ENCODE measurements at regions not wholly inside any gene's neighbourhood (a gene's known extent, or its start where the extent isn't known, plus 50 kb on each side); places are given as distances from the start of the nearest gene placed in this dataset.

DNA sequence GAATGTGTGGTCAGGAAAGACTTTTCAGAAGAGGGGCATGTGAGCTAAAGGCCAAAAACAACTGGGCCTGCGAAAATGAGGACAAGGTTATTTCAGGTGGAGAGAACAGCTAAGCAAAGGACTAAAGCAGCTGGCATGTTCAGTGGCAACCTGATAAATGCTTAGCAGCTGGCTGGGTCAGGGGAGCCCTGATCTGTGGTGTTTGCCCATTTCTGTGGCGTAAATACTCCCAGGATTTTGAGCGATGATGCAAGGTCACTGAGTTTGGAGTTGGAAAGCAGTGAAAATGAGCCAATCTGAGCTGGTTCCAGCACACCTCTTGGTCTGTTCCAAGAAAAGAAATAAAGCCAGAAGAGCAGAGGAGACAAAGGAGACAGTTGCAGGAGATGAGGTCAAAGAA lies 704.3 kb downstream of the UQCRFS1 start:
- POLR2A ChIA-PET (ENCODE audit: unreplicated experiment) = no interaction called here
- Histone ChIP-seq H3K36me3 (ENCODE audit: low read depth) (no peaks in the 10 kb centered on the region), H3K27ac (no peak overlapping the region), H4K20me1 (ENCODE audit: insufficient read depth) (no peaks in the 10 kb centered on the region), H3K4me2 (no peak overlapping the region), H3K9me3 (ENCODE audit: insufficient read depth, low read depth) (no peaks in the 10 kb centered on the region), H3K9me2 (ENCODE audit: insufficient read depth) (no peaks in the 10 kb centered on the region), H3K4me3 (no peak overlapping the region), H3K79me2 (ENCODE audit: low read depth) (no peaks in the 10 kb centered on the region), H3K27me3 (ENCODE audit: insufficient read depth, low read depth) (peaks cover 33% of the 10 kb centered on the region; the same call in 1 of the 2 replicates), H2AFZ (no peak overlapping the region), H3F3A (ENCODE audit: insufficient read depth, low read depth) (no peaks in the 10 kb centered on the region), H3K4me1 (replicated peaks; ENCODE audit: insufficient read depth) (no peaks in the 10 kb centered on the region)
- no TSS peak for BruUV-seq (replicated peaks)
- CTCF ChIA-PET = no interaction called here
- TF ChIP-seq, protein P1, sequence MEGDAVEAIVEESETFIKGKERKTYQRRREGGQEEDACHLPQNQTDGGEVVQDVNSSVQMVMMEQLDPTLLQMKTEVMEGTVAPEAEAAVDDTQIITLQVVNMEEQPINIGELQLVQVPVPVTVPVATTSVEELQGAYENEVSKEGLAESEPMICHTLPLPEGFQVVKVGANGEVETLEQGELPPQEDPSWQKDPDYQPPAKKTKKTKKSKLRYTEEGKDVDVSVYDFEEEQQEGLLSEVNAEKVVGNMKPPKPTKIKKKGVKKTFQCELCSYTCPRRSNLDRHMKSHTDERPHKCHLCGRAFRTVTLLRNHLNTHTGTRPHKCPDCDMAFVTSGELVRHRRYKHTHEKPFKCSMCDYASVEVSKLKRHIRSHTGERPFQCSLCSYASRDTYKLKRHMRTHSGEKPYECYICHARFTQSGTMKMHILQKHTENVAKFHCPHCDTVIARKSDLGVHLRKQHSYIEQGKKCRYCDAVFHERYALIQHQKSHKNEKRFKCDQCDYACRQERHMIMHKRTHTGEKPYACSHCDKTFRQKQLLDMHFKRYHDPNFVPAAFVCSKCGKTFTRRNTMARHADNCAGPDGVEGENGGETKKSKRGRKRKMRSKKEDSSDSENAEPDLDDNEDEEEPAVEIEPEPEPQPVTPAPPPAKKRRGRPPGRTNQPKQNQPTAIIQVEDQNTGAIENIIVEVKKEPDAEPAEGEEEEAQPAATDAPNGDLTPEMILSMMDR (conservative IDR thresholded peaks at IDR 0.05) = no peak
- no peak for TF ChIP-seq EZH2 (IDR thresholded peaks at IDR 0.05; ENCODE audit: low read depth)
- DNase-seq = no peak
- intact Hi-C loops (cut with micrococcal nuclease; ENCODE audit: unreplicated experiment) = no loop called here

DNA sequence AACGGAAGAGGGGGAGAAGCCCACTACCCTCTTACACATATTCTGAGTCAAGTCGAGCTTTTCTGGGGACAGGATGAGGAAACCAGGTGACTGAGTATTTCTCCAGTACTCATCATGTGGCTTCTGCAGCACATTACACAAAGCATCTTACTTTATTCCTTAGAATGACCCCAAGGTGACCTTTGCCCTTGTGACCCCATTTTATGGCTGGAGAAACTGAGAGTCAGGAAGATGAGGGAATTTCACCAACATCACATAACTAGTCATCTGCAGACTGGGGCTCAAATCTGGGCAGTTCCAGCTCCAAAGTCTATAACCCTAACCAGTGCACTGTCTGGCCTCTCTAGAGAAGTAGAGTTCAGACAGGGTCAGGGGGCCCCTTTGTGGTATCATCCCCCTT lies 707.0 kb downstream of the UQCRFS1 start:
- intact Hi-C loops (cut with micrococcal nuclease; ENCODE audit: unreplicated experiment) = no loop called here
- no peaks in the 10 kb centered on the region for H3K4me1 ChIP-seq (replicated peaks; ENCODE audit: insufficient read depth)
- H3F3A ChIP-seq (ENCODE audit: insufficient read depth, low read depth) = no peaks in the 10 kb centered on the region
- H3K27me3 ChIP-seq (ENCODE audit: insufficient read depth, low read depth) = peaks cover 44% of the 10 kb centered on the region
- no peaks in the 10 kb centered on the region for H3K79me2 ChIP-seq (ENCODE audit: low read depth)
- ChIA-PET CTCF (no interaction called here), POLR2A (ENCODE audit: unreplicated experiment) (no interaction called here)
- no peaks in the 10 kb centered on the region for H3K36me3 ChIP-seq (ENCODE audit: low read depth)
- TF ChIP-seq, protein P1 (conservative IDR thresholded peaks at IDR 0.05) = no peak
- no peak for TF ChIP-seq EZH2 (IDR thresholded peaks at IDR 0.05; ENCODE audit: low read depth)
- H3K4me3 ChIP-seq = no peak overlapping the region
- H3K9me2 ChIP-seq (ENCODE audit: insufficient read depth) = no peaks in the 10 kb centered on the region
- H3K9me3 ChIP-seq (ENCODE audit: insufficient read depth, low read depth) = no peaks in the 10 kb centered on the region
- no TSS peak for BruUV-seq (replicated peaks)
- no peak overlapping the region for H3K27ac ChIP-seq
- DNase-seq = no peak
- H4K20me1 ChIP-seq (ENCODE audit: insufficient read depth) = no peaks in the 10 kb centered on the region
- no peak overlapping the region for H2AFZ ChIP-seq
- H3K4me2 ChIP-seq = no peak overlapping the region

DNA sequence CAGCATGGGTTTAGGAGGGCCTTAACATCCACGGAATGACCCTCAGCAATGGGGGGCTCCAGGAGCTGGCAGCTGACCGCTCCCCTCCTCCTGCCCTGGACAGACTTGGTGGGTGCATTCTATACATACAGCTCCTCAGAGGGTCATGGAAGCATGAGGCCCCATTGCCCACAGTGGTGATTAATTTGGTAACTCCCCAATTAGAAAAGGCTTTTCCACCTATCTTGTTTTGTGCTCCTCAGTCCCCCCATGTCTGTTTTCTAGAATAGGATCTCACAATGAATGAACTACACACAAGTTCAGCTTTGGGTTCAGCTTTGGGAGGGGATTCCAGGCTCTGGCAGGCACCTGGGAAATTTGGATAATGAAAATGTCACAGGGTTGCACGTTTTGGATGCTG lies 707.8 kb downstream of the UQCRFS1 start:
- intact Hi-C loops (cut with micrococcal nuclease; ENCODE audit: unreplicated experiment) = no loop called here
- Histone ChIP-seq H3K9me2 (ENCODE audit: insufficient read depth) (no peaks in the 10 kb centered on the region), H4K20me1 (ENCODE audit: insufficient read depth) (no peaks in the 10 kb centered on the region), H3K79me2 (ENCODE audit: low read depth) (no peaks in the 10 kb centered on the region), H2AFZ (no peak overlapping the region), H3K36me3 (ENCODE audit: low read depth) (no peaks in the 10 kb centered on the region), H3K9me3 (ENCODE audit: insufficient read depth, low read depth) (no peaks in the 10 kb centered on the region), H3F3A (ENCODE audit: insufficient read depth, low read depth) (no peaks in the 10 kb centered on the region), H3K4me3 (no peak overlapping the region), H3K4me1 (replicated peaks; ENCODE audit: insufficient read depth) (no peaks in the 10 kb centered on the region), H3K27me3 (ENCODE audit: insufficient read depth, low read depth) (peaks cover 39% of the 10 kb centered on the region), H3K4me2 (no peak overlapping the region), H3K27ac (no peak overlapping the region)
- no peak for DNase-seq
- BruUV-seq (replicated peaks) = no TSS peak
- ChIA-PET POLR2A (ENCODE audit: unreplicated experiment) (no interaction called here), CTCF (no interaction called here)
- TF ChIP-seq, protein P1 (conservative IDR thresholded peaks at IDR 0.05) = no peak
- TF ChIP-seq EZH2 (IDR thresholded peaks at IDR 0.05; ENCODE audit: low read depth) = no peak

All from PC-9 (cell line).